ENCODE measurements at regions not wholly inside any gene's neighbourhood (a gene's known extent, or its start where the extent isn't known, plus 50 kb on each side); places are given as distances from the start of the nearest gene placed in this dataset.
"Not testable (repeated sequence)": the region's sequence is repeated elsewhere in the genome, so short reads cannot be mapped to it uniquely, and the experiment has no call there.

DNA sequence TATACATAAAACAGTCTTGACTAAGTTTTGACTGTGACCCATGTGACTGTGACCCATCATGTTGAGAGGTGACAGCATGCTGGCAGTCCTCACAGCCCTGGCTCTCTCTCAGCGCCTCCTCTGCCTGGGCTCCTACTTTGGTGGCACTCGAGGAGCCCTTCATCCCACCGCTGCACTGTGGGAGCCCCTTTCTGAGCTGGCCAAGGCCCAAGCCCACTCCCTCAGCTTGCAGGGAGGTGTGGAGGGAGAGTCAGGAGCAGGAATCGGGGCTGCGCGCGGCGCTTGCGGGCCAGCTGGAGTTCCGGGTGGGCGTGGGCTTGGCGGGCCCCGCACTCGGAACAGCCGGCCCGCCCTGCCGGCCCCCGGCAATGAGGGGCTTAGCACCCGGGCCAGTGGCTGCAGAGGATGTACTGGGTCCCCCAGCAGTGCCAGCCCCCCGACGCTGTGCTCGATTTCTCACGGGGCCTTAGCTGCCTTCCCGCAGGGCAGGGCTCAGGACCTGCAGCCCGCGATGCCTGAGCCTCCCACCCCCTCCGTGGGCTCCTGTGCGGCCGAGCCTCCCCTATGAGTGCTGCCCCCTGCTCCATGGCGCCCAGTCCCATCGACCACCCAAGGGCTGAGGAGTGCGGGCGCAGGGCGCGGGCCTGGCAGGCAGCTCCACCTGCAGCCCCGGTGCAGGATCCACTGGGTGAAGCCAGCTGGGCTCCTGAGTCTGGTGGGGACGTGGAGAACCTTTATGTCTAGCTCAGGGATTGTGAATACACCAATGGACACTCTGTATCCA is 955.9 kb upstream of the FAT3 start:
- not testable (repeated sequence) for DNase-seq

DNA sequence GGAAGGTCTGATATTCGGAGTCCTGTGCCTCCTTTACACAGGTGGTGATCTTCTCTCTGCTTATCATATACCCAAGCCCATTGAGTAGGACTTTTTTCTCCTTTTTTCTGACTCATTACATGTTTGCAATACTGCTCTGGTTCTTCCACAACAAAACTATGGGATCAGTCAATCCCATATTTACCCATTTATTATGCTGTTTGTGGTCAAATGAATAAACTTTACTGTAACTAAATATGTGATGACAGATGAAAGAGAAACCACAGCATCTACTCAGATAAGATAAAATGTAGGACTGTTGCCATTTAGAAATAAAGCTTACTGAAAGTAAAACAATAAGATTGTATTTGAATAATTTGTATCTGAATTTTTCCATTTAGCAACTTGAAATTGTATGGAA is 958.7 kb upstream of the FAT3 start:
- DNase-seq: no peak

DNA sequence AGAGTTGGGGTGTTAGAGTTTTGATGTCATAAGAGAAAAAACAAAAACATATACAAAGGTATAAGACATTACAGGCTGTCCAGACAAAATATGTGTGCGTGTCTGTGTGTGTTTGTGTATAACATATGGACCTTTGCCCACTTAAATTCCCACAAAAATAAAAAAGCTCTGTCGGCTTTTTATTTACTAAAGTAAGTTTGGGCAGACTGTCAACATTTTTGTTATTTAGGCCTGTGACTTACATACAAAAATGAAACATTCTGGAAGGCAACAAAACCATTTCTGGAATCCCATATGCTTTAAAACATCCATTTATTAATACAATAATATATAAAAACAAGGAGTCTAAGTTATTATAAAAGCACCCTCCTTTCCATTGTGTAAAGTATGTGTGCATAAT is 960.1 kb upstream of the FAT3 start:
- DNase-seq: no peak

DNA sequence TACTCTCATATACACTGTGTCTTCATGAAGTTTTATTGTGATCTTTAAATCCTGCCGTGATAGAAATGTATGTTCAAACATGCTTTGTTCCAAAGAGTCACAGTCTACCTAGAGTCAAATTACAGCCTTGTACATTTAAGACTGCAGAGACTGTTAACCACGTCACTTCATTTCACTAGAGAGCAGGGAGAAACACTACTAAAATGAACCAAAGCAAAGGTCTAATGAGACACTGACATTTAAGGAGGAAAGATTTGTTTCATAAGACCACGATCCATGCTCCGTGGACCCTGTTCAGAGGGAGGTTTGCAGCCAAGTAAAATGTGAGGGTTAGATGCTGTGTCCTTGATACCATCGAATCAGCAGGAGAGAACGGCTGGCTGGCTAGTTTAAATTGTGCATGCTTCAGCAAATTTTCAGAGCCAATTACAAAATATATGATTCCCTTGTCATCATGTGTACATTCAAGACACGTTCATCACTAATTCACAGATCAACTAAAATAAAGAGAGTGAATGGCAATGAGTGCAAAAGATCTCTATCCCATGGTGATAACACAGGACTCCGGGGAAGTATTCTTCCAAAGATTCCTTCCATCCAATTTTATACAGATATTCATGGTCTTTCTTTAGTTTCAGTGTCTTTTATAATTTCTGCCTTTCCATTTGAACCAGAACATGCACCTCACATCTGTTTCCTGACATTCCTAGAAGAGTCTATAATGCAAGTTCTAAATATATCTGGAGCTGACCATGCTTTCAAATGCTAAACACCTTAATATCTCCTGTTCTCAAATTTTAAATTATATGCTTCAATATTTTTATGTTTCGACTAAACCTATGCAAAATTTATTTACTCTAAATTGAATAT is 960.9 kb upstream of the FAT3 start:
- no peak for DNase-seq

DNA sequence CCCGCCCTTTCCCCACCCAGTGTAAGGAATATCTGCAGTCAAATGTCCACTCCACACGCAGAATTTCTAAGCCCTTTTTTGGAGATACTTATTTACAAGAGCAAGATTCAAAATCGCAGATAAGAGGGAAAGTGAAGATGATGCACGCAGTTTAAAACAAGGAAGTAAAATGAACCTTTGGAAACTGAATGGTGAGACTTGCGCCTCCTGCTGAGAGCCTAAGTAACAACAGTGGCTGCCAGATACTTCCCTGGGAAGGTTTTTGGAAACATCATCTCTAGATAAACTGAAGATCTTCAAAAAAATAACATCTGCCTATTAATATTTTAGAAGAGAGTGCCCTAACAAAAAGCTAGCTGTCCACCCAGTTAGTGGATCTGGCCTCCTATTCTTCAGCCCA is 963.1 kb upstream of the FAT3 start:
- no peak for DNase-seq

DNA sequence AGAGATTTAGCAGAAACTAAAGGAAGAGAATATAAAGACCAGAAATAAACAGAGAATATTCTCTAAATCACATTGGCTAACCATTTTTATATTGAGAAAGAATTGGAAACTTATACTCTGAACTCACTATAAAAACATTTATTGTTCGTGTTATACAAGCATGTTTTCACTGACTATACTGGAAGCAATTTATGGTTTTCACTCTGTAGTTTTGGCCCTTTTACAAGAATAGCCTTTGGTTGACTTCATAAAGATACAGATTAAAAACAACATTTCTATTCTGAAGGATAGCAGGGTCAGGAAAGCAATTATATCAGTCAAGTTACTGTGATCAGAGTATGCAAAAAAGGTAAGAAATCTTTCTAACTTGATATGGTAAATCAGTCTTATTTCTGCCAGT is 965.7 kb upstream of the FAT3 start:
- DNase-seq: no peak

DNA sequence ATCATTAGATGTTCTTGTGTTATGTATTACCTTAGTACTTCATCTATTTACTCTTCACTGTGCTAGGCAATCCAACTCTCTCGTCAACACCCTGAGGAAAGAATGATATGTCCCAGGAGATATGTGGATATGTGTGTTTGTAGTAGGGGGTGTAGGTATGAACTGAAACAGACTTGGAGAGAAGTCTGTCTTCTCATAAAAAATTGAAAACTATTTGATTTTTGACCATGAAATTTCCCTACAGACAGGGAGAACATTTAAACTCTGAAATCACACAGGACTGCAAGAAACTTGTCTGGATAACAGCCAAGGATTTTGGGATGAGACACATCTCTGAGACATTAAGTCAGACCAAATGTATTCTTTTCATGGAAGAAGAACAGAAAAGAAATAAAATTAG is 967.0 kb upstream of the FAT3 start:
- DNase-seq: no peak

DNA sequence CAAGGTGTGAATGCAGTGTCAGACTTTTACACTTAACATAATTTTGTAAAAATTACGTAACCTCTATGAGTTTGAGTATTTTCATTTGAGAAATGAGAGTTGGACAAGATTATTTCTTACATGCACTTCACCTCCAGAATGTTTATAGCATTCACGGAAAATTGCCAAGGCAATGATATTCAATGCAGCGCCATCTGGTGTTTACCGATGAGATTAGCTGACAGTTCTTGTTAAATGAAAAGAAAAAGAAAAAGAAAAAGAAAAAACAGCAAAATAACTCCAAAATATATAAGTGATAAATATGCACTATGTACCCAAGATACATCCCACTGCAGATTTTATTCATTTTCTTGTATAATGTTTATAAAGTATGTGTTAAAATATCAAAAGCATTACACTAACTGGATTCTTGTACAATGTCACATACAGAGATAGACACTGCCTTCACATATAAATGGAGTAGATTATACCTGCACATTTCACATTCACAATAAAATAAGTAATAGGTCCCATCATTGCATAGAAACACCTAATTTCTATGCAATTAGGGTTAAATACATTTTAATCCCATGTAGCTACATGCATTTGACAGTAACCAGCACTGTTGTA is 976.3 kb upstream of the FAT3 start:
- no peak for DNase-seq

DNA sequence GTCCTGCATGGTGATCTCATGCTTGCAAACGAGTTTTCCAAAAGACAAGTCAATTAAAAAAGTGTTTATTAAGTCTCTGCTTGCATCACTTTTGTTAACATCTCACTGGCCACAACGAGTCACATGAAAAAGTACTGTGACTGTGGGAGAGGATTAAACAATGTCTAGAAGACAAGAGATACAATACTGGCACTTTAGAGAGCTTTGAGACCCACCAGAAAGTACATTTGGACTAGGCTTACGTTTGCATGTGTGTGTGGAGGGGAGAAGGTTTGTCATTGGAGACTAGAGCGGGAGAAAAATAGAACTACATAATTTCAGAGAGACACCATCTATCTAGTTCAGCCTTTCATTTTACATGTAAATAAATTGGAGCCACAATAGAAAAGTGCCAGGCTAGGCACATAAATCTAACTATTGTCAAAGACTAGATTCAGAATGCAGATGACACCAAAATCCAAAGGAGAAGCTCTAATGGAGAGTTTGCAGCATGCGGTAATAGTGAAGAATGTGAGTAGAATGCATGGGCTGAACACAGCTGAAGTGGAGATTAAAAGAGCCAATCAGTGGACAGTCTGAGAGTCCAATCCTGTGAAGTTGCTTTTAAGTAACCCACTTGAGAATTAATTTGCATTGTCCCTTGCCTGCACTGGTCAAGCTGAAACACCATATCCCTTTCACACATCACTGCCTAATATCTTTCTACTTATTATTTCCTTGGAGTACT is 977.4 kb upstream of the FAT3 start:
- DNase-seq: no peak

DNA sequence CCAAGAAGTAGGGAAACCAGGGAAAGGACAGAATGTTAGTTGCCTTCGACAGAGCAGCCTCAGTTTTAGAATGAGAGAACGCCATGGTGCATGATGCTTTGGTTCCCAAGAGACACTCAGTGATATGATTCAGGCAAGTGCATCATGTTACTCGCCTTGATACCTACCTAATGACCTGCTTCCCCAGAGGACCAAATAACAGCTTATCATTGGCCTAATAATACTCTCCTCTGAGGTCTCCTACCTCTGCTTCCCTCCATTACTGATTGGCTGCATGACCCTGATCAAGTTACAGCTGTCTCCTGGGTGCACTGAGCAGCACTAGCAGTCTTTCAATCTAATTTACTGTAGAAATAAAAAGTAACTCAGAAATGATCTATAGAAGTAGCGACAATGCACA is 979.7 kb upstream of the FAT3 start:
- DNase-seq: no peak

DNA sequence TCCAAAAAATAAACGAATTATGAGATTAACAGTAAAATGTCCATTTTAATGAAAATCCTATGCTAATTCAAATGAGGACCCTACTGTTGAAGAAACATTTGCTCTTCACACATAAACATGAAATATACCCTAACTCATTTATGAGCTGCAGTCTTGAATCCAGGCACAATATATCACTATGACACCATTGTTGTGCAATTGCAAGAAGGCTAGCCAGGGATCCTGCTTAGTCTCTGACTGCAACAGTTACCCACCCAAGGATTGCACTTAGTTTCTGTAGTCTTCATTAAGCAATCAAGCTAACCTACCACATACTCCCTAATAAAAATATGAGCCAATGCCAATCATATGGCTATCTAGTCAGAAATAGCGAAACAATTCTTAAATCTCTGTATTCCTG is 981.0 kb upstream of the FAT3 start:
- no peak for DNase-seq

DNA sequence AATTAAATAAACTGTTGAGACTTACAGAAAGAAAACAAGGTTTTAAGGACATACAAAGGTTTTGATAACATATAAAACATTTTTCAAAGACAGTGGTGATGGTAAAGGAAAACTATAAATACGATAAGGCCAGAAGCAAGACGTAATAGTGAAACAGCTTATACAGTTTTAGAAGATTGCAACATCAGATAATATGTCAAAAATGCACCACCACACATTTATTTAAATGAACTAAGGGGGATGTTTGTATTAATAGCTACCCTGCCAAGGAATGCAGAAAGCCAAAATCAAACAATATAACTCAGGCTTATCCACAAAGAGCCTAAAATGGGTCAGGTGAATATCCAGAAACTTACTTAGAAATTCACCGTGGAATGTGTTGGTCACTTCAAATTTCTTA is 981.6 kb upstream of the FAT3 start:
- no peak for DNase-seq

DNA sequence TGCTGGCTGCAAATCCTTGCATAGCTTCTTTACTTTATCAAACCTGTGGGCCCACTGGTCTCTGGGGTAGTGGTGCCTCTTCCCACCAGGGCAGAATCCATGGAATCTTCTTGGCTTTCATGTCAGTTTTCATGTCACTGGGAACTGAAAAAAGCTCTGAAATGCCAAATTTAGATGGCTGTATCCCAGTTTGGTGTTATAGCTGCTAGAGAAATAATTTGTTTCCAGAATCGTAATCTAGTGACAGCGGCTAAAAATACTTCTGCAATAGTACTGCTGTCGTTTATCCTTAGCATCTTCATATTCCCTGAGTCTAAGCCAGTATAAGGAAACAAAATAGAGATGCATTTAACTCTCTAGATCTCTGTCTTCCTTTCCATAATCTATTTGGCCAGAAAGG is 983.4 kb upstream of the FAT3 start:
- no peak for DNase-seq

DNA sequence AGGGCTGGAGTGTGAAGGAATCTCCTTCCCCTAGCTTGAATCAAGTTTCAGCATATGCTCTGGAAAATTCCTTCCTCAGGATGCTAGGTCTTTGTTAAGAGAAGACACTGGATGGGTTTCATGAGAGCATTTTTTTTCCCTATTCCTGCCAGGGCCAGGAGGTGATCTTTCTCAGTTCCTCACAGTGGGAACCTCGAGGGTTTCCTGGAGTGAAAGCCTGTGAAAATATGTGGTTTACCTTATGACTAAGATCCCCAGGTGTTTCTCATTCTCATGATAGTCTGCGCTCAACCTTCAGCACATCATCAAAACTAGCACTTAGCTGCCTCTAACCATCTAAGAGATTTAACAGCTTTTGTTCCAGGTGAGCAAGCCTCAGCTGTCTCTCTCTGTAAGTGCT is 985.3 kb upstream of the FAT3 start:
- DNase-seq: no peak

DNA sequence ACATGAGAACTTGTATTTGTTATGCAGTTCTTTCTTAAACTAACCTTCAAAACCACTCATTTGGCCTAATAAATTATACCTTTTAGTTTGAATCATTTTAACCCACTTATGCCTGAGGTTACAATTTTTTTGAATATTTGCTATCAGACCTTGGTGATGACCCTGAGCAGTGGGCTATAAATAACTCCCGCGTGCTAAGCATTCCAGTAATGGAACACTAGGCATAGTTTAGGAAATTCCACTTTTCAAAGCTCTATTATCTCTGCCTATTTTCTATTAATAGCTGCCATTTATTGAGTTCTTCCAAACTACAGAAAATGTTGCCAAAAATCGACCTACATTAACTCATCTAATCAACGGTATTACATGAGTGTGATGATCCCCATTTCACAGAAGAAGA is 993.4 kb upstream of the FAT3 start:
- DNase-seq: no peak

DNA sequence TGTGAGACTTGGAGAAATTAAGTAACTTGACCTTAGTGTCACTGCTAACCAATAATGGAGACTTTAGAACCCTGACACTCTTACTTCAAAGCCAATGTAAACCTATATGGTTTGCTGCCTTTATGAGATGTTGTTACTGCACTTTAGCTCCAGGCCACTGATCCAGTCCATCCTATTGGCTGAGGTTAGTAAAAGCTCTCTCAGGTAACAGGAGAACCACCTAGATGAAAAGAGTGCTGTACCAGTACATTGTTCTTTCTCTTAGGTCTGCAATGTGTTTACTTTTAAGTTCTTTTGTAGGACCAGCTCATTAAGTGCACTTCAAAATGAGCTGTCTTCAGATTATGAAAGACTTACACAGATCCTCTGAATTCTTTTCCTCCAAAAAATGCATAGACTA is 994.0 kb upstream of the FAT3 start:
- DNase-seq: no peak

DNA sequence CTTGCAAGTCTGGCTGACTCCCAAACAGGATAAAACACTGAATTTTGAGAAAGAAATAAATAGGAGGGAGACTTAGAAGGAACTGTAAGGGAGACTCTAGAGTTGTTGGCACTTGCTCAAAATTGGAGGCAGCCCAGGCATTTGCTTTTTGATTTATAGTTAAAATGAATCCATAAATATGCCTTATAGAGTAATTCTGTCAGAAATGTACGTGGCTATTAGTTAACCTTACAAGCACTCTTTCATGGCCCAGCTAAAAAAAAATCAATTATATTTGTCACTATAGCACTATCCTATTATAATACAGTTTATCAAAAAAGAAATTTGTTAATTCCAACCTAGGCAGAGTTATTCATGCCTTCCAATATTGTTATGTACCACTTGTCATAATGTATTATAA is 1000.0 kb upstream of the CHORDC1 start:
- DNase-seq: no peak

DNA sequence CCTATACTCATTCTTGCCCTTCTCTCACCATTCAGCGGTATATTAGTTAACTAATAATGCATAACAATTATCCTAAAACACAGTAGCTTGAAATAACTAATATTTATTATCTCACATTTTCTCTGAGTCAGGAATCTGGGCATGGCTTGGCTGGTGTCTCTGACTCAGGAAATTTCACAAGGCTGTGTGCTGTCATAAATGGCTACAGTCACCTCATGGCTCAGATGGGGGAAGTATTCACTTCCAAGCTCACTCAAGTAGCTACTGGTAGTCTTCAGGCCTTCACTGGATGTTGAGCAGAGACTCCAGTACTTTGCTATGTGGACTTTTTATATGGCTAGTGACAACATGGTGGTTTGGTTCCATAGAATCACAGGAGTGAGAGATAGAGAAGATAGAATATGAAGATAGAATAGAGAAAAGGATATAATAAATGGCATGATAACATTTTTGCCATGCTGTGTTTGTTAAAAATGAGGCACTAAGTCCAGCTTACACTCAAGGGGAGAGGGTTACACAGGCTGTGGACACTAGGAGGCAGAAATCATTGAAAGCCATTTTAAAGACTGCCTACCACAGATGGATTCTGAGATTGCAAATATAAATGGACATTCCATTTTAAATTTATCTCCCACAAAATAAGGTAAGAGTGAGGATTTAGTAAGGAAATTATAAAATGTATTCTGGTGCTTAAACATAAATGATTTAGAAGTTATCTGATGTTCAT is 997.8 kb upstream of the CHORDC1 start:
- no peak for DNase-seq

DNA sequence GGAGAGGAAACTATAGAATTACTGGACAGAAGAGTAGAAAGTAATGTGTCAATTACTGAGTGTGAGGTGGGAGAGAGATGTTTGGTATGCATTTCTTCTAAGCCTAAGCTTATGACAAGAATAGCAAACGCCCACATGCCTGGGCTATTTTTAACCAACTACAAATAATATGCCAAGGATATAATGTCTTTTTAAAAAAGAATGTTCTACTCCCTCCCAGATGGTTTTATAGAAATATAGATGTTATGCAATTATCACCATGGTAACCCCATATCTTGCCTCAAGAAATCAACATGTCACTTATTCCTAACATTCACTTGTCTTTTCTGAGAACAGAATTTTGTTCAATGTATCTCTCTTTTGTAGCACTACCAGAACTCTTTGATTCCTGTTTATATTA is 996.7 kb upstream of the CHORDC1 start:
- DNase-seq: no peak

DNA sequence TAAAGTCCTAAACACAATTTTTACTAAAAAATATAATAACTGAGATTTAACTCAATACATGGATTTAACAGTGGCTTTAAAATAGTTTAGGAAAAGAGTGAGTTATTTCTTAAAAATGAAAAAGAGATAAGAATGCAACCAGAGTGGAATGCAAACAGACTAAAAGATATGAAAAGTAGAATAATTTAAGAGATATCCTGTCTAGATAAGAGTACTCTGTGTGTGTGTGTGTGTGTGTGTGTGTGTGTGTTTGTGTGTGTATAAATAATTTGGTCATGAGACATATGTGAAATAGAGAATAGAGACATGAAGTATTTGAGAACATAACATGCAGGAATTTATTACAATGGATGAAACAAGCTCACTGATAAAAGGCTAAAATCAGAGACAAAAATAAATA is 986.9 kb upstream of the CHORDC1 start:
- no peak for DNase-seq

DNA sequence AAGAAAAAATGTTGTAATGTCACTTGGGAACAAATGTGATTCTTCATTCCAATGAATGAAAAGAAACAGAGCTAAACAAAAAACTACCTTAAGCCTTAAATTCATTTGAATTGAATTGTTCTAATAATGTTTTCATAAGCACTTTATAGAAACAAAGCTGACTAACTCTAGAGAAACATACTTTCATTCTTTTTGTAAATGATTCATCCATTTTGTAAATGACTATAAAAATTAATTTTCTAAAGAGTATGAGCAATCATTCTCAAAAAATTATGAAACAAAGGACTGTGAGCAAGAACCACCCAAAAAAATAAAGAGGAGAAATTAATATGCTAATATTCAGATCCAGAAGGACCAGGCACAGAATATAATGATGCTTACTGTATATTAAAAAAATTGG is 986.5 kb upstream of the CHORDC1 start:
- no peak for DNase-seq

DNA sequence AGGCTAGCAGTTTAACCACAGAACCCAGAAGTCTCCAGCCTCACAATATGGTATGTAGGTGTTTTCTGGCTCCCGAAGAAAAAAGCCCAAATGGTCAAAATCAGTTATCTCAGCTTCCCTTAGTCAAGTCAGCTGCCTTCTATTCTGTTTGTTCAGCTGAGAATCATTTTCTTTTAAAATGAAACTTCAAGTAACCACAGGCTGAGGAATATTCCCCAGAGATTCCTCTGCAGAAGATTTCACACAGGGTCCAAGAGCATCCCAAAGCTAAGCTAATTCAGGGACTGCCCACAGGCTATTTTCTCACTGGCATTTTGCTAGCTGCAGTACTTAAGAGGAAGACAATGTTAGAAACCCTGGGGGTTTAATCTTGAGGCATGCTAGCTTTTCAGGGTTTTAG is 977.0 kb upstream of the CHORDC1 start:
- DNase-seq: no peak

DNA sequence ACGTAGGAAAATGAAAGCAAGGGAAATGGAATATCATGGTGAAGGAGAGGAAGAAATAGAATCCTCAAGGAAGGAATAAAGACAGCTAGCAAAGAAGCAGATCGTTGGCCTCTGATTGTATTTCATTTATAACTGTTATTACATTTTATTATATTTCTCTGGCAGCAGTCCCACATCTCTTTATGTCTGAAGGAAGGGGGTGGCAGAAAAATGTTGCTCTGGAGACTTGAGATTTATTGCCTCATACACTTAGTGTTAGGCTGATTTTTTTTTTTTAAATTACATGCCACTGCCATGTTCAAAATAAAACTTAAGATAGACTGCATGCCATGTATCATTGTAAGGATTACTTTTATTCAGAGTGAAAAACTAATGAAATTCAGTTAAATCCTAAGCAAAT is 971.7 kb upstream of the CHORDC1 start:
- DNase-seq: no peak

All from NCI-H1417 treated with DMSO at 0.1 percent for 48 hours (cell line).